ENCODE measurements at regions not wholly inside any gene's neighbourhood (a gene's known extent, or its start where the extent isn't known, plus 50 kb on each side); places are given as distances from the start of the nearest gene placed in this dataset.

DNA sequence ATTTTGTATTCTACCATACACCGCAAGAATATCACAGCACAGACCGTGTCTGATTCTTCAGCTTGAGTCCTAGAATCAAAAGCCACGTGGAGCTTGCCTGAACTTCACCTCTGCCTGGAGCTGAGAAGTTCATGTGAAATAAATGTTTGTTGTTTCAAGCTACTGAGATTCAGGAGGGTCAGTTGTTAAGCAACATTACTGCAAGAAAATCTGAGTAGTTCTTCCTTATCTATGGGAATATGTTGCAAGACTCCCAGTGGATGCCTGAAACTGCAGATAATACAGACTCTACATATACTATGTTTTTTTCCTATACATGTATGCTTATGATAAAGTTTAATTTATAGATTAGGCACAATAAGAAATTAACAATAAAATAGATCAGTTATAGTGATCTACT is 995.3 kb downstream of the TBC1D22A start:
- TF ChIP-seq, protein P1, sequence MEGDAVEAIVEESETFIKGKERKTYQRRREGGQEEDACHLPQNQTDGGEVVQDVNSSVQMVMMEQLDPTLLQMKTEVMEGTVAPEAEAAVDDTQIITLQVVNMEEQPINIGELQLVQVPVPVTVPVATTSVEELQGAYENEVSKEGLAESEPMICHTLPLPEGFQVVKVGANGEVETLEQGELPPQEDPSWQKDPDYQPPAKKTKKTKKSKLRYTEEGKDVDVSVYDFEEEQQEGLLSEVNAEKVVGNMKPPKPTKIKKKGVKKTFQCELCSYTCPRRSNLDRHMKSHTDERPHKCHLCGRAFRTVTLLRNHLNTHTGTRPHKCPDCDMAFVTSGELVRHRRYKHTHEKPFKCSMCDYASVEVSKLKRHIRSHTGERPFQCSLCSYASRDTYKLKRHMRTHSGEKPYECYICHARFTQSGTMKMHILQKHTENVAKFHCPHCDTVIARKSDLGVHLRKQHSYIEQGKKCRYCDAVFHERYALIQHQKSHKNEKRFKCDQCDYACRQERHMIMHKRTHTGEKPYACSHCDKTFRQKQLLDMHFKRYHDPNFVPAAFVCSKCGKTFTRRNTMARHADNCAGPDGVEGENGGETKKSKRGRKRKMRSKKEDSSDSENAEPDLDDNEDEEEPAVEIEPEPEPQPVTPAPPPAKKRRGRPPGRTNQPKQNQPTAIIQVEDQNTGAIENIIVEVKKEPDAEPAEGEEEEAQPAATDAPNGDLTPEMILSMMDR (IDR thresholded peaks at IDR 0.05; ENCODE audit: low read depth, low read length), result no peak
- no peak for DNase-seq (ENCODE audit: extremely low read depth, low read depth)

DNA sequence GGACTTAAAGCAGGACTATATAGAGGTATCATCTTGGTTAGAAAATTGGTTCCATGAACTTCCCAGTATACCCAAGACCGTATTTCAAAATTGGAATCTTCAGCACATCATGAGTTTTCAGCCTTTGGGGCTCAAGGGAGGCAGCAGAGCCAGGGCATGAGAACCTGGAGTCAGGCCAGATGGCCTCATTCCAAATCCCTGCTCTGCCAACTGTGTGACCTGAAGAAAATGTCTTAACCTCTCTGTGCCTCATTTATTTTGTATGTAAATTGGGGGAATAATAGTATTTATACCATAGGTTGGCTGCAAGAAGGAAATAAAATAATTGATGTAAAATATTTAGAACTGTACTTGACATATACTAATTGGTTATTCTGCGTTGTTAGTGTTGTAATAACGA is 987.6 kb downstream of the TBC1D22A start:
- DNase-seq (ENCODE audit: extremely low read depth, low read depth), result no peak

DNA sequence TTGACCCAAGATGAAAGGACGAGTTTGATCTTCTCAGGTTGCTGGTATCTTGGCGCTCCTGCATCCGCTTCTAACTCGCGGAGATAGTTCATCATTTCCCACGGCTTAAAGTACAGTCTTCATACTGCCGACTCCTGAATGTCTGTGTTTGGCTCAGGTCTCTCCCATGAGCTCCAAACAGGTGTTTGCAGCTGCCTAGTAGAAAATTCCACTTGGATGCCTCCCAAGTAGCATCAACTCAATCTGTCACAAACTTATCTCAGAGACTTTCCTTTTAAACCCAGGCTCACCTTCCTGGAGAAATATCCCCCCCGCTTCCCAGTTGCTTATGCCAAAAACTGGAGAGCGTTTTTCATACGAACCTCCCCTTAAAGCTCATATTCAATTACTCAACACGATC is 986.5 kb downstream of the TBC1D22A start:
- TF ChIP-seq, protein P1 (IDR thresholded peaks at IDR 0.05; ENCODE audit: low read depth, low read length), result no peak
- no peak for DNase-seq (ENCODE audit: extremely low read depth, low read depth)

More for the DNA sequence above, 987.6 kb downstream of the TBC1D22A start:
- TF ChIP-seq, protein P1 (IDR thresholded peaks at IDR 0.05; ENCODE audit: low read depth, low read length), result no peak

DNA sequence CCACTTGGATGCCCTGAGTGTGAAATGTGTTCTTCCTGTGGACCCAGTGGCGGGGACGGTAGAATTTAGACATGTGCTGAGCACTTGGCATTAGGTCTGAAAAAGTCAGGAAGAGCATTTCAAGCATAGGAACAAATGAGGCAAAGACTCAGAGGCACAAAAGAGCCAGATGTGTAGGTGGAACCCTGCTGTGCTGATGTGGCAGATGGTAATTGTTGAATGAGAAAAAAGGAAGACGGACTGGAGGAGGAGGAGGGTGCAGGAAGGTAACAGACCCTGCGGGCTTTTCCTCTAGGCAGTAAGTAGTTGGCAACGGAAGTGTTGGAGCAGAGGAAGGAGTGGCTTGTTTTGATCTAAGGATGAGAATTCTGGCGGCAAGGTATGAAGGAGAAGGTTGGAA is 985.8 kb downstream of the TBC1D22A start:
- TF ChIP-seq, protein P1 (IDR thresholded peaks at IDR 0.05; ENCODE audit: low read depth, low read length), result no peak

DNA sequence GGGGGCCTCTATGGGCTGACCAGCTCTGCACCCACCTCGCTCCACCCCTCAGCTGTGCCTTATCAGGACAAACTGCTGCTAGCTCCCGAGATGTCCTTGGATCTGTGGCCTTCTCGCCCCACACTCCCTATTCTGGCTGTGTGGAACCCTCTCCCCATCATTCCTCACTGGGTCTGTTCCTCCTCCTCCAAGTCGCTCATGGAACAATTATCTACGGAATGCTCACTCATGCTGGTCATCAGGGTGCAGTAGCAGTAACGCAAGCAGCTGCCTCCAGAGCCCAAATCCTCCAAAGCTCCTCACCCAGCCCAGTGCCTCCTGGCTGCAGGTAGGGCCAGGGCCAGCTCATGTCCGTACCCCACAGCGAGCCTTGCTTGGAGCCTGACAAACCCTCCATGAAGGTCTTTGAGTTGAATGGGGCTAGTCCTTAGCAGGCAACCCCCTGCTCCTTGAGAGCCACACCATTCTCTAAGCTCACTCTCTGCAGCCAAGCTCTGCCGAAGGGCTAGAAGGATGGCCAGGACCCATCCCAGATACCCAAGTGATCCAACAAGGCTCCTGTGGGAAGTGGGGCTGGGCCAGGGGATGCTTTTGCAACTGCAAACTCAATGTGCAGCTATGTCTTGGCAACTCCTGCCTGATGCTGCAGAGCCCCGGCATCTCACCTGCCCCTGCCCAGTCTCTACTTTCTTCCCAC is 977.8 kb downstream of the TBC1D22A start:
- DNase-seq (ENCODE audit: extremely low read depth, low read depth), result no peak
- TF ChIP-seq, protein P1 (IDR thresholded peaks at IDR 0.05; ENCODE audit: low read depth, low read length), result no peak

More for the DNA sequence above, 985.8 kb downstream of the TBC1D22A start:
- DNase-seq (ENCODE audit: extremely low read depth, low read depth), result no peak

DNA sequence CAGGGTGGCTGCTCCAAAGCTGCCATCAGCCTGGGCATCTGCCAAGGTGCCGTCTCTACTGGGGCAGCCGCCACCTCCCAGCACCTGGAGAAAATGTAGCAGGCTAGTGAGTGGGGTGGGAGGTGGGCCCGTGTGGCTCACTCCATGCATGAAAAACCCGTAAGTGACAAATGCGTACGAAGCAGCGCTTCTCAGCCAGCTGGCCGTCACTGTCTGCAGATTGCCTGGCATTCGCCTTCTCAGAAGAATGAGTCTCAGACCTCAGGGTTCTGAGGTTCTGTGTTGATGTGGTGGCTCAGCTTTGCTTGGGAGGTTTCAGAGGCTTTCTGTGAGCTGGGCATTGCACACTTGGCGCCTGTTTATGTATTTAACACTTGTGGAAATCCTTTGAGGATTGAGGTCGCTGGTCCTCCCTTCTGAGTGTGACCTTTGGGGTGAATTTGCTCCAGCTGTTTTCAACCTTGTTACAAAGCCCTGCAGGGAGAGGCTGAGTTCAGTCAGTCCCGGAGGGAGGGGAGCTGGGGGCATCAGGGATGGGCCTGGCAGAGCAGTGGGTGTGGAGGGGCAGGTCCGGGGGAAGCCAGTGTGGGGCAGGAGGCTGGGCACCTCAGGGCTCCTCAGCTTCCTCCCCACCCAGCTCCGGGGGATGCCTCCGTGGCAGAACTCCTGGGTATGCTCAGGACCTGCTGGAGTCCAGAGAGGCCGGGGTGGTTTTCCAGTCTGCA is 977.0 kb downstream of the TBC1D22A start:
- no peak for DNase-seq (ENCODE audit: extremely low read depth, low read depth)
- TF ChIP-seq, protein P1 (IDR thresholded peaks at IDR 0.05; ENCODE audit: low read depth, low read length), result no peak

DNA sequence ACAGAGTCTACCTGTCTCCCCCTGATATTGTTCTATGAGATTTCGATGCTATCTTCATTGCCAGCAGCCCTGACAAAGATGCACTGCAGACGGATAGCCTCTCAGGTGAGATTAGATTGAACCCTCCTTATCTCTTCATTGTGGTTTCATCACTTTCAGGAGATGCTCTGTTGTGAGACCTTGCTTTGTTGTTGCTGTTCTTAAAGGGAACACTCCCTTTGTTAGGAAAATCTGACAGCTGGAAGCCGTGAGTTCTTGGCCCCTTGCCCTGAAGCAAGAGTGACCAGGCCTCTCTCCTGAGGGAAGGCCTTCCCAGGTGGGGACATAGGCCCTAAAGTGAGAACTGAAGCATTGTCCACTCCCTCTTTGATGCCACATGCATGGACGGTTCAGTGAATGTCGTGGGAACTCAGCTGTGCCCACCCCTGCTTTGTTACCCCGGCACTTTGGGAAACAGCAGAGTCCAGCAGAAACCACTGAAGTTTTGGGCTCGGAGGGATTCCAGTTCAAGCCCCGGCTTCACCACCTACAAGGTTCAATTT is 976.1 kb downstream of the TBC1D22A start:
- TF ChIP-seq, protein P1 (IDR thresholded peaks at IDR 0.05; ENCODE audit: low read depth, low read length), result no peak

More for the DNA sequence above, 976.1 kb downstream of the TBC1D22A start:
- no peak for DNase-seq (ENCODE audit: extremely low read depth, low read depth)
